Panc1 (cell line): ENCODE measurements at regions not wholly inside any gene's neighbourhood (a gene's known extent, or its start where the extent isn't known, plus 50 kb on each side); places are given as distances from the start of the nearest gene placed in this dataset.

ENCODE experiments used
- CTCF ChIP-seq: fragments of 450-650 bp; IDR thresholded peaks from 2 replicates; pipeline ENCODE4 v1.5.1; 2017; ENCODE audit warnings: mild to moderate bottlenecking
- POLR2AphosphoS5 ChIP-seq: IDR thresholded peaks from 2 replicates; pipeline ENCODE4 v1.6.1; 2012; ENCODE audit warnings: mild to moderate bottlenecking, low read depth, low read length, moderate library complexity
- TCF7L2 ChIP-seq: IDR thresholded peaks from 2 replicates; pipeline ENCODE4 v1.6.1; 2011; ENCODE audit warnings: mild to moderate bottlenecking, low read depth, low read length, inconsistent platforms

- TF ChIP-seq POLR2AphosphoS5 = no peak
- no peak for TF ChIP-seq TCF7L2
- no peak for TF ChIP-seq CTCF
These were observed 754.4 kb upstream of the GOLIM4 start for GRCh38 chr3:168850109-168850508.
